ENCODE measurements at regions not wholly inside any gene's neighbourhood (a gene's known extent, or its start where the extent isn't known, plus 50 kb on each side); places are given as distances from the start of the nearest gene placed in this dataset.

- POLR2A ChIA-PET (ENCODE audit: unreplicated experiment) = no interaction called here
- H3K36me3 ChIP-seq (ENCODE audit: low read depth) = no peaks in the 10 kb centered on the region
- CTCF ChIA-PET = no interaction called here
These were observed 251.4 kb upstream of the CLEC14A start for GRCh38 chr14:38507299-38507698.

GRCh38 chr14:38505973-38506249, 250.0 kb upstream of the CLEC14A start:
- TF ChIP-seq EZH2 (IDR thresholded peaks at IDR 0.05; ENCODE audit: low read depth) (no peak), CTCF (conservative IDR thresholded peaks at IDR 0.05) (no peak)
- Histone ChIP-seq H4K20me1 (ENCODE audit: insufficient read depth) (no peaks in the 10 kb centered on the region), H3K79me2 (ENCODE audit: low read depth) (no peaks in the 10 kb centered on the region), H3F3A (ENCODE audit: insufficient read depth, low read depth) (no peaks in the 10 kb centered on the region), H3K27ac (no peak overlapping the region), H3K36me3 (ENCODE audit: low read depth) (no peaks in the 10 kb centered on the region), H3K27me3 (ENCODE audit: insufficient read depth, low read depth) (no peaks in the 10 kb centered on the region), H3K4me1 (replicated peaks; ENCODE audit: insufficient read depth) (no peaks in the 10 kb centered on the region), H3K4me2 (no peak overlapping the region), H2AFZ (no peak overlapping the region), H3K9me3 (ENCODE audit: insufficient read depth, low read depth) (no peaks in the 10 kb centered on the region), H3K9me2 (ENCODE audit: insufficient read depth) (no peaks in the 10 kb centered on the region), H3K4me3 (no peak overlapping the region)
- ChIA-PET POLR2A (ENCODE audit: unreplicated experiment) (no interaction called here), CTCF (no interaction called here)
- no TSS peak for BruUV-seq (replicated peaks)
- no peak for DNase-seq
- intact Hi-C loops (cut with micrococcal nuclease; ENCODE audit: unreplicated experiment) = no loop called here

More at GRCh38 chr14:38507299-38507698, 251.4 kb upstream of the CLEC14A start:
- no peak for DNase-seq
- no peak overlapping the region for H3K27ac ChIP-seq
- no peaks in the 10 kb centered on the region for H3K9me2 ChIP-seq (ENCODE audit: insufficient read depth)
- no TSS peak for BruUV-seq (replicated peaks)
- H3F3A ChIP-seq (ENCODE audit: insufficient read depth, low read depth) = no peaks in the 10 kb centered on the region
- H3K79me2 ChIP-seq (ENCODE audit: low read depth) = no peaks in the 10 kb centered on the region
- intact Hi-C loops (cut with micrococcal nuclease; ENCODE audit: unreplicated experiment) = no loop called here
- no peak overlapping the region for H3K4me3 ChIP-seq
- H2AFZ ChIP-seq = no peak overlapping the region
- H4K20me1 ChIP-seq (ENCODE audit: insufficient read depth) = no peaks in the 10 kb centered on the region
- TF ChIP-seq CTCF (conservative IDR thresholded peaks at IDR 0.05) (no peak), EZH2 (IDR thresholded peaks at IDR 0.05; ENCODE audit: low read depth) (no peak)
- H3K4me1 ChIP-seq (replicated peaks; ENCODE audit: insufficient read depth) = no peaks in the 10 kb centered on the region
- no peaks in the 10 kb centered on the region for H3K27me3 ChIP-seq (ENCODE audit: insufficient read depth, low read depth)
- H3K4me2 ChIP-seq = no peak overlapping the region
- no peaks in the 10 kb centered on the region for H3K9me3 ChIP-seq (ENCODE audit: insufficient read depth, low read depth)

- no peaks in the 10 kb centered on the region for H3K9me2 ChIP-seq (ENCODE audit: insufficient read depth)
- DNase-seq = no peak
- H3K27ac ChIP-seq = no peak overlapping the region
- ChIA-PET CTCF (no interaction called here), POLR2A (ENCODE audit: unreplicated experiment) (no interaction called here)
- intact Hi-C loops (cut with micrococcal nuclease; ENCODE audit: unreplicated experiment) = no loop called here
- H4K20me1 ChIP-seq (ENCODE audit: insufficient read depth) = no peaks in the 10 kb centered on the region
- BruUV-seq (replicated peaks) = no TSS peak
- H3K9me3 ChIP-seq (ENCODE audit: insufficient read depth, low read depth) = no peaks in the 10 kb centered on the region
- H2AFZ ChIP-seq = no peak overlapping the region
- H3K4me2 ChIP-seq = no peak overlapping the region
- H3K36me3 ChIP-seq (ENCODE audit: low read depth) = no peaks in the 10 kb centered on the region
- no peak for TF ChIP-seq CTCF (conservative IDR thresholded peaks at IDR 0.05)
- TF ChIP-seq EZH2 (IDR thresholded peaks at IDR 0.05; ENCODE audit: low read depth) = no peak
- no peaks in the 10 kb centered on the region for H3K4me1 ChIP-seq (replicated peaks; ENCODE audit: insufficient read depth)
- H3K4me3 ChIP-seq = no peak overlapping the region
- no peaks in the 10 kb centered on the region for H3K79me2 ChIP-seq (ENCODE audit: low read depth)
- H3F3A ChIP-seq (ENCODE audit: insufficient read depth, low read depth) = no peaks in the 10 kb centered on the region
- no peaks in the 10 kb centered on the region for H3K27me3 ChIP-seq (ENCODE audit: insufficient read depth, low read depth)
These were observed 249.5 kb upstream of the CLEC14A start for GRCh38 chr14:38505221-38505972.
